ENCODE measurements at regions not wholly inside any gene's neighbourhood (a gene's known extent, or its start where the extent isn't known, plus 50 kb on each side); places are given as distances from the start of the nearest gene placed in this dataset.

GRCh38 chr5:61728287-61728686 is 396.2 kb downstream of the ZSWIM6 start:
- DNase-seq, result no peak
- whole genome bisulfite sequencing, 2 donors, result 35 to 38% methylated on average over 1 of the region's 1 CpG
- H3K9me3 ChIP-seq, result no peaks in the 10 kb centered on the region
- no peak for TF ChIP-seq POLR2A (IDR thresholded peaks at IDR 0.05)
- TF ChIP-seq, protein P1, sequence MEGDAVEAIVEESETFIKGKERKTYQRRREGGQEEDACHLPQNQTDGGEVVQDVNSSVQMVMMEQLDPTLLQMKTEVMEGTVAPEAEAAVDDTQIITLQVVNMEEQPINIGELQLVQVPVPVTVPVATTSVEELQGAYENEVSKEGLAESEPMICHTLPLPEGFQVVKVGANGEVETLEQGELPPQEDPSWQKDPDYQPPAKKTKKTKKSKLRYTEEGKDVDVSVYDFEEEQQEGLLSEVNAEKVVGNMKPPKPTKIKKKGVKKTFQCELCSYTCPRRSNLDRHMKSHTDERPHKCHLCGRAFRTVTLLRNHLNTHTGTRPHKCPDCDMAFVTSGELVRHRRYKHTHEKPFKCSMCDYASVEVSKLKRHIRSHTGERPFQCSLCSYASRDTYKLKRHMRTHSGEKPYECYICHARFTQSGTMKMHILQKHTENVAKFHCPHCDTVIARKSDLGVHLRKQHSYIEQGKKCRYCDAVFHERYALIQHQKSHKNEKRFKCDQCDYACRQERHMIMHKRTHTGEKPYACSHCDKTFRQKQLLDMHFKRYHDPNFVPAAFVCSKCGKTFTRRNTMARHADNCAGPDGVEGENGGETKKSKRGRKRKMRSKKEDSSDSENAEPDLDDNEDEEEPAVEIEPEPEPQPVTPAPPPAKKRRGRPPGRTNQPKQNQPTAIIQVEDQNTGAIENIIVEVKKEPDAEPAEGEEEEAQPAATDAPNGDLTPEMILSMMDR (IDR thresholded peaks at IDR 0.05), result no peak
- no peak for ATAC-seq
- no peaks in the 10 kb centered on the region for H3K27me3 ChIP-seq
- H3K27ac ChIP-seq, result no peak overlapping the region
- intact Hi-C loops (cut with DNase I), result no loop called here
- H3K4me1 ChIP-seq, result peaks cover 21% of the 10 kb centered on the region
- no peaks in the 10 kb centered on the region for H3K36me3 ChIP-seq (replicated peaks in 1 of 2; ENCODE audit: insufficient read depth in 1 of 2, low read depth in 2 of 2)
- H3K4me3 ChIP-seq, result no peak overlapping the region

DNA sequence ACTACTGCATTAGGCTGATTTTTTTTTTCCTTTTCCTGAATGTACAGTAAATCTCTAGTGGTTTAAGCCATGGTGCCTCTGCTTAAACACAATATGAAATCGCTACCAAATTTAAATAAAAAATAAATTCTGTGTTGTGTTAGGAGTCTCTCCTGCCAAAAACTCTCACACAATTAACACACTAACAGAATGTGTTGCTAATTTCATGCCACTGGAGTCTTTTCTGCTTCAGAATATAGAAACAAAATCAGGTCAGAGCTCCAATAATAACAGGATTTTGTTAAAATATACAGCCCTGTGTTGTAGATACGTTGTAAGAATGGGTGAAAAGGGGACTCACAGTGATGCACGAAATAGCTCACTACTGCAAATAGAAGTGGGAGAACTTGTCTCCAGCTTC is 398.8 kb downstream of the ZSWIM6 start:
- peak overlapping the region in 3 of 4 donors; percentile 63 to 75 (median 67) for H3K27ac ChIP-seq
- no peaks in the 10 kb centered on the region for H3K9me3 ChIP-seq
- peaks cover 35% of the 10 kb centered on the region for H3K4me1 ChIP-seq
- no peaks in the 10 kb centered on the region for H3K27me3 ChIP-seq
- WGBS, 2 donors, result 39 to 51% methylated on average over 3 of the region's 3 CpGs
- TF ChIP-seq, protein P1 (IDR thresholded peaks at IDR 0.05), result no peak
- TF ChIP-seq POLR2A (IDR thresholded peaks at IDR 0.05), result no peak
- no peak overlapping the region for H3K4me3 ChIP-seq
- ATAC-seq (no peak), DNase-seq (no peak)
- H3K36me3 ChIP-seq (replicated peaks in 1 of 2; ENCODE audit: insufficient read depth in 1 of 2, low read depth in 2 of 2), result no peaks in the 10 kb centered on the region
- intact Hi-C loops (cut with DNase I), result no loop called here

DNA sequence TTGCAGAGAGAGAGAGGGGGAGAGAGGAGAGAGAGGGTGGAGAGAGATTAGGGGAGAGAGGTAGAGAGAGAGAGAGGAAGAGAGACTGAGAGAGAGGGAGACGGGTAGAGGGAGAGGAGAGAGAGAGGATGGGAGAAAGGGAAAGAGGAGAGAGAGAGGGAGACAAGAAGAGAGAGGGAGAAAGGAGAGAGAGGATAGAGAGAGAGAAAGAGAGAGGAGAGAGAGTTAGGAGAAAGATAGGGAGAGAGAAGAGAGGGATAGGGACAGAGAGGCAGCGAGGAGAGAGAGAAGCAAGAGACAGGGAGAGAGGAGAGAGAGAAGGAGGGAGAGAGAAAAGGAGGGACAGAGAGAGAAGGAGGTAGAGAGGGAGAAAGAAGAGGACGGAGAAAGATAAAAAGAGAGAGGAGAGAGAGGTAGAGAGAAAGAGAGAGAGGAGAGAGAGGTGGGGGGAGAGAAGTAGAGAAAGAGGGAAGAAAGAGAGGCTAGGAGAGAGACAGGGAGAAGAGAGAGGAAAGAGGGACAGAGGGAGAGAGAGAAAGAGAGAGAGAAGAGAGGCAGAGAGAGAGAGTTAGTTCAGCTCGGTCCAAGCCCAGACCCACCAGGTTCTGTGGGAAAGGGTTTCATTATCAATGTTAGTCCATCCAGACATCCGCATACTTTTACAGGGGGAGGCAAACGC is 399.3 kb downstream of the ZSWIM6 start:
- peaks cover 39% of the 10 kb centered on the region for H3K4me1 ChIP-seq
- TF ChIP-seq, protein P1 (IDR thresholded peaks at IDR 0.05), result peak in 1 of 7 experiments; percentile 14
- TF ChIP-seq POLR2A (IDR thresholded peaks at IDR 0.05), result peak in 2 of 3 donors; percentile 35 to 50
- H3K9me3 ChIP-seq, result no peaks in the 10 kb centered on the region
- intact Hi-C loops (cut with DNase I), result no loop called here
- WGBS, 2 donors, result 43 to 48% methylated on average over 5 to 6 of the region's 6 CpGs
- no peaks in the 10 kb centered on the region for H3K36me3 ChIP-seq (replicated peaks in 1 of 2; ENCODE audit: insufficient read depth in 1 of 2, low read depth in 2 of 2)
- DNase-seq, result peak in 3 of 4 donors; percentile 10 to 37 (median 25)
- H3K27me3 ChIP-seq, result no peaks in the 10 kb centered on the region
- no peak for ATAC-seq
- peak overlapping the region in 3 of 4 donors; percentile 63 to 75 (median 67) for H3K27ac ChIP-seq
- H3K4me3 ChIP-seq, result no peak overlapping the region

GRCh38 chr5:61731946-61732314 is 399.9 kb downstream of the ZSWIM6 start:
- Histone ChIP-seq H3K9me3 (no peaks in the 10 kb centered on the region), H3K27ac (peak overlapping the region in 3 of 4 donors; percentile 63 to 75 (median 67)), H3K27me3 (no peaks in the 10 kb centered on the region), H3K36me3 (replicated peaks in 1 of 2; ENCODE audit: insufficient read depth in 1 of 2, low read depth in 2 of 2) (no peaks in the 10 kb centered on the region), H3K4me3 (no peak overlapping the region), H3K4me1 (peaks cover 43% of the 10 kb centered on the region)
- ATAC-seq (peak; percentile 40), DNase-seq (no peak)
- TF ChIP-seq POLR2A (IDR thresholded peaks at IDR 0.05), result no peak
- TF ChIP-seq, protein P1 (IDR thresholded peaks at IDR 0.05), result no peak
- intact Hi-C loops (cut with DNase I), result no loop called here
- WGBS, 2 donors, result 9 to 10% methylated on average over 5 of the region's 5 CpGs

GRCh38 chr5:61732369-61732768 is 400.3 kb downstream of the ZSWIM6 start:
- DNase-seq (peak in 3 of 4 donors; percentile 12 to 23 (median 17)), ATAC-seq (peak; percentile 11)
- intact Hi-C loops (cut with DNase I), result no loop called here
- Histone ChIP-seq H3K4me3 (no peak overlapping the region), H3K27me3 (no peaks in the 10 kb centered on the region), H3K4me1 (peaks cover 47% of the 10 kb centered on the region), H3K9me3 (no peaks in the 10 kb centered on the region), H3K36me3 (replicated peaks in 1 of 2; ENCODE audit: insufficient read depth in 1 of 2, low read depth in 2 of 2) (no peaks in the 10 kb centered on the region), H3K27ac (peak overlapping the region in 3 of 4 donors; percentile 63 to 75 (median 67))
- no peak for TF ChIP-seq POLR2A (IDR thresholded peaks at IDR 0.05)
- TF ChIP-seq, protein P1 (IDR thresholded peaks at IDR 0.05), result no peak
- WGBS, 2 donors, result 36 to 39% methylated on average over 12 of the region's 12 CpGs

All from body of pancreas (tissue), 4 donors.